ENCODE measurements at regions not wholly inside any gene's neighbourhood (a gene's known extent, or its start where the extent isn't known, plus 50 kb on each side); places are given as distances from the start of the nearest gene placed in this dataset.

- no peaks in the 10 kb centered on the region for H3K27me3 Mint-ChIP-seq (ENCODE audit: low read depth)
- TF ChIP-seq, protein P1, sequence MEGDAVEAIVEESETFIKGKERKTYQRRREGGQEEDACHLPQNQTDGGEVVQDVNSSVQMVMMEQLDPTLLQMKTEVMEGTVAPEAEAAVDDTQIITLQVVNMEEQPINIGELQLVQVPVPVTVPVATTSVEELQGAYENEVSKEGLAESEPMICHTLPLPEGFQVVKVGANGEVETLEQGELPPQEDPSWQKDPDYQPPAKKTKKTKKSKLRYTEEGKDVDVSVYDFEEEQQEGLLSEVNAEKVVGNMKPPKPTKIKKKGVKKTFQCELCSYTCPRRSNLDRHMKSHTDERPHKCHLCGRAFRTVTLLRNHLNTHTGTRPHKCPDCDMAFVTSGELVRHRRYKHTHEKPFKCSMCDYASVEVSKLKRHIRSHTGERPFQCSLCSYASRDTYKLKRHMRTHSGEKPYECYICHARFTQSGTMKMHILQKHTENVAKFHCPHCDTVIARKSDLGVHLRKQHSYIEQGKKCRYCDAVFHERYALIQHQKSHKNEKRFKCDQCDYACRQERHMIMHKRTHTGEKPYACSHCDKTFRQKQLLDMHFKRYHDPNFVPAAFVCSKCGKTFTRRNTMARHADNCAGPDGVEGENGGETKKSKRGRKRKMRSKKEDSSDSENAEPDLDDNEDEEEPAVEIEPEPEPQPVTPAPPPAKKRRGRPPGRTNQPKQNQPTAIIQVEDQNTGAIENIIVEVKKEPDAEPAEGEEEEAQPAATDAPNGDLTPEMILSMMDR (IDR thresholded peaks at IDR 0.05; ENCODE audit: unreplicated experiment in 3 of 3) = no peak
- H3K36me3 Mint-ChIP-seq (ENCODE audit: low read depth) = peaks cover 4% of the 10 kb centered on the region
- H3K4me3 Mint-ChIP-seq = no peak overlapping the region
- H3K9me3 Mint-ChIP-seq = peaks cover 52% of the 10 kb centered on the region
- no peak overlapping the region for H3K27ac Mint-ChIP-seq
- H3K4me1 Mint-ChIP-seq = no peaks in the 10 kb centered on the region
These were observed 280.3 kb downstream of the FAM72C start for GRCh38 chr1:143691400-143691891.

DNA sequence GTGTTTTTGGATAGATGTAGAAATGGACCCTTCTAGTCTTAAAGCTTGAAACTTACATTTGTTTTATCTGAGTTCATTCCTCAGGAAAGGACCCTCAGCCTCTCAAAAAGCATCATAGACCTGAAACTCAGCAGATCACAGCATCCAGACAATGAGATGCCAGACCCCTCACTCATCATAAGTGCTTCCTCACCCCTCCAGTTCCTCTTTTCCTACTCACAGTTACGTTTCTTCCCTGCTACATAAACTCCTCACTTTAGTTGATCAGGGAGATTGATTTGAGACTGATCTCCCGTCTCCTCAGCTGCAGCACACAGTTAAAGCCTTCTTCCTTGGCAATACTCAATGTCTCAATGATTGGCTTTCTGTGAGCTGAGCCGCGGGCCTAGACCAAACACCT lies 282.0 kb downstream of the FAM72C start:
- Mint-ChIP-seq H3K4me3 (no peak overlapping the region), H3K9me3 (peaks cover 57% of the 10 kb centered on the region), H3K36me3 (ENCODE audit: low read depth) (peaks cover 4% of the 10 kb centered on the region), H3K27me3 (ENCODE audit: low read depth) (no peaks in the 10 kb centered on the region), H3K27ac (no peak overlapping the region), H3K4me1 (no peaks in the 10 kb centered on the region)
- TF ChIP-seq, protein P1 (IDR thresholded peaks at IDR 0.05; ENCODE audit: unreplicated experiment in 3 of 3) = no peak

- H3K36me3 Mint-ChIP-seq (ENCODE audit: low read depth) = peaks cover 4% of the 10 kb centered on the region
- no peaks in the 10 kb centered on the region for H3K27me3 Mint-ChIP-seq (ENCODE audit: low read depth)
- no peak overlapping the region for H3K27ac Mint-ChIP-seq
- peaks cover 70% of the 10 kb centered on the region for H3K9me3 Mint-ChIP-seq
- TF ChIP-seq, protein P1 (IDR thresholded peaks at IDR 0.05; ENCODE audit: unreplicated experiment in 3 of 3) = no peak
- no peak overlapping the region for H3K4me3 Mint-ChIP-seq
- H3K4me1 Mint-ChIP-seq = no peaks in the 10 kb centered on the region
These were observed 291.5 kb downstream of the FAM72C start for GRCh38 chr1:143680304-143680703.

DNA sequence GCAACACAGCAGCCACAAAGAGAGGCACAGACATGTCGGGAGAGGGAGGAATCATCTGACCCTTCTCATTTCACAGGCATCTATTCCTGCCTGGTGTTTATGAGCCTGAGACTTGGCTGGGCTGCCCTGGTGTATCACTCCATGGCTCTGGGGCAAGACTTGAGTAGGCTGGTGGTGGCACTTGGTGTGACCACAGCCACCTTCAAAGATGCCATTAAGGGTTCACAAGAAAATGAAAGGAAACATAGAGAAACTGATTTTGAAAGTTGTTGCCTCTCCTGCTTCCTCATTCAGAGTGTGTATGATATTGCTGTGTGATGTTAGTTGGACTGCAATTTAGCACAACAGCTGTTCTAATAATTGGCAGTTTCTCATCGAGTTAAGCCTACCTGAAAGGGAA lies 298.8 kb downstream of the FAM72C start:
- Mint-ChIP-seq H3K4me1 (no peaks in the 10 kb centered on the region), H3K9me3 (peaks cover 66% of the 10 kb centered on the region), H3K36me3 (ENCODE audit: low read depth) (peaks cover 9% of the 10 kb centered on the region), H3K27ac (no peak overlapping the region), H3K27me3 (ENCODE audit: low read depth) (no peaks in the 10 kb centered on the region), H3K4me3 (no peak overlapping the region)
- TF ChIP-seq, protein P1 (IDR thresholded peaks at IDR 0.05; ENCODE audit: unreplicated experiment in 3 of 3) = no peak

DNA sequence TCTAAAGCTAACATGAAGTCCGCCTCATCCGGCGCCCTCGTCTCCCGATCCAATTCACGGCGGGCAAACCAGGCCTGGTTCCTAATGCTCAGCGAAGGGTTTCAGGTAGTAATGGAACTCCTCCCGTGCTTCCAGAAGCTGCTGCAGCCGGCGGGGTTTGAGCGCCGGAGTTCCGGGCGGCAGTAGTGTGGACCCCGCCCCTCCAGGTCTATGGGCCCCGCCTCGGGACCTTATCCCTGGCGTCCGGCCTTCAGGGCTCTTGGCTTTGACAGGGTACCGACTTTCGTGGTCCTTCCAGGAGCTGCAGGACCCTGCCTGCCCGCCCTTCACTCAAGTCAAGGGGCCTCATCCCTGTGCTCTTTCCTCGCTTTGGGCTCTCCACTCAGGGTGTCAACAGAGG lies 304.1 kb downstream of the FAM72C start:
- Mint-ChIP-seq H3K4me1 (no peaks in the 10 kb centered on the region), H3K4me3 (no peak overlapping the region), H3K27ac (no peak overlapping the region), H3K36me3 (ENCODE audit: low read depth) (peaks cover 5% of the 10 kb centered on the region), H3K9me3 (peaks cover 61% of the 10 kb centered on the region), H3K27me3 (ENCODE audit: low read depth) (no peaks in the 10 kb centered on the region)
- TF ChIP-seq, protein P1 (IDR thresholded peaks at IDR 0.05; ENCODE audit: unreplicated experiment in 3 of 3) = no peak

GRCh38 chr1:143666851-143667250 lies 304.9 kb downstream of the FAM72C start:
- Mint-ChIP-seq H3K4me1 (no peaks in the 10 kb centered on the region), H3K4me3 (no peak overlapping the region), H3K36me3 (ENCODE audit: low read depth) (peaks cover 9% of the 10 kb centered on the region), H3K27ac (no peak overlapping the region), H3K9me3 (peaks cover 62% of the 10 kb centered on the region), H3K27me3 (ENCODE audit: low read depth) (no peaks in the 10 kb centered on the region)
- TF ChIP-seq, protein P1 (IDR thresholded peaks at IDR 0.05; ENCODE audit: unreplicated experiment in 3 of 3) = no peak

All from nephron (organoid).